A204.1 (cell line): ENCODE measurements at regions not wholly inside any gene's neighbourhood (a gene's known extent, or its start where the extent isn't known, plus 50 kb on each side); places are given as distances from the start of the nearest gene placed in this dataset.
A peak's percentile ranks its signal among the peaks of the same experiment; 100 is the strongest.

Experiments
- FAIRE-seq: peaks from 2 replicates; lab custom pipeline; 2012; peaks lifted over from hg19 to GRCh38; lab: Jason Lieb, UNC

DNA sequence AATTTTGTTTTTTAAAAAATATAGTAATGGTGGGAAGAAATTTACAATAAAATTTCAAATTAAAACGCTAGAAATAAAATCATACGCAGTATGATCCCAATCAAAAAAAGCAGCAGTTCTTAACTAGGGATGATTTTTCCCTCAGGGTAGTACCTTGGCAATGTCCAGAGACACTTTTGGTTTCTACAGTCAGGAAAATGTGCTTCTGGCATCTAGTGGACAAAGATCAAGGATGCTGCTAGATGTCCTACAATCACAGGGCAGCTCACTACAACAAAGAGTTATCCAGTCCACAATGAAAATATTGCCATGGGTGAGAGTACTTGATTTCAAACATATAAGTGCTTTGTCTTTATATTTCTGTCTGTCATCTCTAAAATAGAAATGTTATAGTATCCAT is 400.2 kb upstream of the SGCD start:
- FAIRE-seq: no peak

DNA sequence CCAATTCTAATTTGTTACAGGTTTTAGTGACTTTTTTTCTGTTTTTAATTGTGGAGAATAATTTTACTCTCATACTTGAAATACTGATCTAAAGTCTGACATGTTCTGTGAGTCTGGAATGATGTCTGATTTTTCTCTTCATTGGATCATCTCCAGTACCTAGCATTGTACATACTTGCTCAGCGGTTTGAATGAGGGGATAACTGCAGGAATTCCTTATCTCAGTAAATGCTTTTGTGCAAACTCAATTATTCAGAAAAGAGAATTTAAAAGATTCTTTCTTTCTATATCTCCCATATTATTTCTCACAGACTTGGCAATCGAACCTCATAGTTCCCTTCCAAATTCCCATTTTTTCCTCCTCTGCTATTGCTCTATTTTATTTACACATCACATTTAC is 397.9 kb upstream of the SGCD start:
- no peak for FAIRE-seq

DNA sequence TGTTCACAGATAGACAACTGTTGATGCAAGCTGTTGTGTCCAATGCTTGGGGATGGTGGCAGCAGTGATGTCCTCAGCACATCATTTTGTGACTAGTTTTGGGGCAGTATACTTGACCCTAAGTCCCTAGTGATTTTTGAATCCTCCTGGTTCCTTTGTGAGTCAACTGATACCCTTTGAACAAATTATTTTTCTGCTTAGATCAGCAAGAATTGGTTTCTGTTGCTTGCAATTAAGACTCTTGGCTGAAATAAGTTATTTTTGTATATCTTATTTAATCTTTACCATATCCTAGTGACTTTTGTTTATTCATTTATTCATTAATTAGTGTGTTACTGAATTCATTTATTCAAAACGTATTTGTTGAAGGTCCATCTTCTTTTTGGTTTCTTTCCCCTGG is 392.0 kb upstream of the SGCD start:
- FAIRE-seq: no peak

DNA sequence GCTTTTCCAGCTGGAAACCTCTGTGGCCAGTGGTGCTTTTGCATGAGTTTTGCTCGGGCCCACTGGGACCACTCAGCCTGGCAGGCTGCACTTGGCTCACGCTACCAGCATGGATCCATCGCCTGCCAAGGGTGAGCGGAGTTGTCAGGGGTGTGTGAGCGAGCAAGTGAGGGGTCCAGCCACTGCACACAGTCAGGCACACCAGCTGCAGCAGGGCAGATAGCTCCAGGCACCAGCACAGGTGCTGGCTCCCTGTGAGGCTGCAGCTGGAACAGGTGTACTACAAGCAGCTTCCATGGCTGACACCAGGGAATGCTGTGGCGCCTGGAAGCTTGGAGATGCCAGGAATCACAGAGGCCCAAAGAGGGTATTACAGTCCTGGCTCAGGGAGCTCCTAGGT is 391.2 kb upstream of the SGCD start:
- no peak for FAIRE-seq

DNA sequence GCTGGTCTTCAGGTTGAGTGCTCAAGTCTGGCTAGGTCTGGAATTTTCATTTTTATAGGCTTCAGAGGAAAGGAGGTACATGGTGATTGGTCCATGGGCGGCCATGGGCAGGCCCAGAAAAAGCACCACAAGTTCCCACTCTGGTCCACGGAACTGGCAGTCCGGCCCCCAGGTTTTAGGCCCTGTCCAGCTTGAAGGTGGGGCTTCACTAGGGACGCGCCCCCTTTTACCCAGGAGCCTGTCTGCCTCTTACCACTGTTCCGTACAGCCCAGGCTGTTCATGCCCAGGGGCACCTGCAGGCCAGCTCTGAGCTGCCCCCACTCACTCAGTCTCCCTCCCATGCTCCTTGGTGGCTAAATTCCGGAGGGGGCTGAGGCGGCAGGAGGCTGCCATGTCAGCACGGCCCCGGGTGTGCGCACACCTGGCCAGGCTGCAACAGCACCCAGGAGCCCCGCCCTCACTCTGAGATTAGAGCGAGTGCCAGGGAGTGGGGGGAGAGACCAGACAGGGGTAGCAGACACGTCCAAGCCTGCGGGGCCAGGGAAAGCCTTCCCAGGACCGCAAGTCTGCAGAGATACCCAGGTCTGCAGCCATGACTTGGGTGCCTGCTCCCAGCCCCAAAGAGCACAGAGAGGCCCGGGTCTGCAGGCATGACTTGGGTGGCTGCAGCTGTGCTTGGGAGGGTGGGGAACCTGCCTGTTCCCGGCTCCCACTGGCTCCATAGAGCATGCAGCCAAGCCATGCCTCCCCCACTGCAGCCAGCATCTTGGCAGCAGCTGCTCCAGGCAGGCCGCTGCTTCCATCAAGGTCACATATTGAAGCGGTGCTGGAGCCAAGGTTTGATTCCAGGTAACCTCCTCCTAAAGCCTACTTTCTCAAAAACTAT is 390.2 kb upstream of the SGCD start:
- FAIRE-seq: no peak

DNA sequence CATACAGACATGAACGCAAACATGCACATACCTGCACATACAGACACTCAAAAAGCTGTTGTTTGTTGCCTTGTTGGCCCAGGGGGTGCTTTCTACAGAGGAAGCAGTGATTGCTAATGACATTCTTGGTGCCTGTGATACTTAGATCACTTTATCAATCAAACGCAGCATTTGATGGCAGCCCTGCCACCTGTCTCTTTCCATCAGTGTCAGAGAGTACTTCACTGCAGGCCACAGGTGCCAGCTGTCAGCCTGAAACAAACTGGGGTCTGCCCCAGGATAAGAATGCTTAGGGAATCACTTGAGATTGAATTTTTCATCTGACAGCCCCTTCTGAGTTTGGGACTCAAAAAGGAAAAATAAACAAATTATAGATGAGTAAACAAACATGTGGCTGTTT is 388.9 kb upstream of the SGCD start:
- FAIRE-seq: no peak

DNA sequence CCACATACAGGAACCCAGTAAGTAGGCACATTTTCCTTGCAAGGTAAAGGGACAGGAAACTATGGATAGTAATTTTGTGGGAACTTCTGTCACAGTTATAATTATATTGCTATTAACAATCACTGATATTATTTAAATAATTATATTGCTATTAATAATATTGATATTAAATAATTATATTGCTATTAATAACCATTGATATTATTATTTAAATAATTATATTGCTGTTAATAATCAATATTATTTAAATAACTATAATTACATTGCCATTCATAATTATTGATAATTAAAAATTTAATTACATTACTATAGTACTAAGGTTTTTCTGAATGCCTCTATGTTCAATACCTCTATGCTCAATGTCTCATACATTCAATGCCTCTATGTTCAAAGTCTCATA is 385.6 kb upstream of the SGCD start:
- FAIRE-seq: peak; percentile 80

DNA sequence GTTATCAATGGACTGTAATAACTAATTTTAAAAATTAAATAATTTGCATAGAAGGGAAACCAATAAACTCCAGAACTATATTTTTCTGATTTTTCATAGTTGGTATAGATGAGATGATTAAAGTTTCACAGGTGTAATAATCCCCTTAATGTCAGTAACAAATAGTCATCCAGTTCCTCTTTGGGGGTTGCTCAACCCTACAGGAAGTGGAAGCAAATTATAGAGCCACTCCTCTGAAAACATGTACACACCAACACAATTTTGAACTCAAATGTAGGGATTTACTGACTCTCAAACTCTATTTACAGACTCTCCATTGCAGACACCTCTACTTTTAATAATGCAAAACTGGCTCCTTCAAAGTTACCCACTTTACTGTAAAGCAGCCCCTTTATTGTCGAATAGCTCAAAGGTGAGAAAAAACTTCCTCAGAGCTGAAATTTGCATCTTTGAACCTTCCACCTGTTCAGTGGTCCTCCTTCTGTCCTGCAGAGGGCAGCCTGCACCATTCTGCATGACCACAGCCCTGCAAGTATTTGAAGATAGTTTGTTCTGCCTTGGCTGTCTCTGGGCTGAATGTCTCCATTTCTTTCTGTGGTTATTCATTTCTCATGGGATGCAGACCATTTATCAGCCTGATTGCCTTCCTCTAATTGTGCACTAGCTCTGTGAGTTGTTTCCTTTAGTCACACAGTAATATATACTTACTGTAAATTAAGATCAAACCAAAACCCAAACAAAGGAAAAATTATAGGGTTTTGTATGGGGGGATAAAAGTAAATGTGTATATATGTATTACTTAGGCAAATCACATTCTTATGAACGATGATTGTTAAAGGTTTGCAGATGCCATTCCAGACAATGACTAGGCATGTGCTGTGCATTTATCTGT is 383.2 kb upstream of the SGCD start:
- FAIRE-seq: no peak

DNA sequence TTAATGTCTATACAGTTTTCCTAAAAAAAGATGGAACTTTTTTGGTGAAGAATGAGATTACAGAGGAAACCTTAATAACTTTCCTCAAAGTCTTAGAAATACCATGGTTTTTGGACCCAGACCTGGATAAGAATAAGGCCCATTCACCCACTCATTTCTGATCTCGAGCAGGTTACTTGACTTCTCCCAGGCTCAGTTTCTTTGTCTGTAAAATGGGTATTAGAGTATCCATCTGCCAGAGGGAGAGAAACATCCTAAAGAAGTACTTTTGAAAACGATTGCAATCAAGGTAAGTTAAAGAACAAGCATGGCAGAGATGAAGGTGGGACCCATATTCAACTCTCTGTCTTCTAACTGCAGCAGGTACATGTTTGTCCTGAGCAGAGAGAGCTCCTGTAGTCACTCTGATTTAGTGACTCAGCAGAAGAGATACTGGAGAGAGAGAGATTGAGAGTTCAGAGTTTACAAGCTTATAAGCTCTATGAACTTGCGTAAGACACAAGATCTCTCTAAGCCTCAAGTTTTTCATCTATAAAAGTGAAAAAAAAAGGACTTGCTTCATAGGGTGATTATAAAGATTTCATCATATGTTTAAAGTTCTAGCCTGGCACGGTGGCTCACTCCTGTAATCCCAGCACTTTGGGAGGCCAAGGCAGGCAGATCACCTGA is 379.4 kb upstream of the SGCD start:
- FAIRE-seq: no peak

DNA sequence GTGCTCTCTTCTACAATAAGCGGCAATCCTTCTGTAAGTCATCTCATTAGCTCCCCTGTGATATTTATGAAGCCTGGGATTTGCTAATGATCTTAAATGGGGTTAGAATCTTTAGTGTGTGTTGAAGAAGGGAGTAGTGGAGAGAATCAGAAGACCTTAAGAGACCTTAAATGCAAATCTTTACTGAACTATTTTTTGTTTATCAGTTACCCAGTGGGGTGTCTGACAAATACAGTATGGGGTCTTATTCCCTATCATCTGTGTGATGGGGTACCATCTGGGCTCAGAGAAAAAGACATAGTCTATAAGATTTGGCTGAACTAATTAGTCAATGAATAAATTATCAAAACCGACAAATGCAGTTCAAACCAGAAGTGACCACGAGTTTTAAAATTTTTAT is 378.4 kb upstream of the SGCD start:
- FAIRE-seq: no peak

DNA sequence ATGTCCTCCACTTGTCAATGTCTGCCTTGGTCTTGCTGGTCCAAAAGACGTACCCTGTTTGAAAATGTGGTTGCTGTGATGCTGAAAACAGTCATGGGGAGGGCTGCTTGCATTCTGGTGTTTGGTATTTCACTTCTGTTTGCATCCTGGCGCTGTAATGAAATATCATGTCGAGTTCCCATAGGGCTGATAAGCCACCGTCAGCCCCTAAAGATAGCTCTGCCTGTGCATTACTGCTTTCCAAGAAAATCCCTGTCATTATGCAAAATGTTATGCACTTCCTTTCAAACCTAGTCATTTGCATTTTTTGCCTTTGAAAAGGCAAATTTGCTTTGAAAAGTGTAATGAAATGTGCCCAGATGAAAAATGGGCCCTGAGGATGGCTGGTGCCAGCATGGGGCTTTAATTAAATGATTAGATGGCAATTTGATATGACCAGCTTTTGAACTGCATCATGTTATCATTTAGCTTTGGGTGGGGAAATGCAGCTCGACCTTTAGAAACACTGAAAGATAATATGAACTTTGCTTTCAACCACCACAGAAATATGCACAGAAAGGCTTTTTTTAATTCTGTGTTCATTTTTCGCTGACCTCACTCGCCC is 374.4 kb upstream of the SGCD start:
- FAIRE-seq: no peak

DNA sequence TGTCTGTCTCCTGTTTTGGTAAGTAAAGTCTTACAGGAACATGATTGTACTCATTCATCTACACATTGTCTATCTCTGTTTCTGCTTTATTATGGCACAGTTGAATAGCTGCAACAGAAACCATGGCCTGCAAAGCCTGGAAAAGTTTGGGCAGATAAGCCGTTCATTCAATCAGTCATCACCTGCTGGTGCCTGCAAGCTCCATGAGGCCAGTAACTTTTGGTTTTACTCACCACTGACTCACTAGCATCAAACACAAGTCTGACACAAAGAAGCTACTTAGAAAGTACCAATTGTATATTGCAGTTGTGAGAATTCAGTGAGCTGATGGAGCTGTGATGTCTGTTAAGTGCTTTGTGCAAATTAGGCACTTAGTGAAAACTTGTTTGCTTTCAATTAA is 373.6 kb upstream of the SGCD start:
- no peak for FAIRE-seq

DNA sequence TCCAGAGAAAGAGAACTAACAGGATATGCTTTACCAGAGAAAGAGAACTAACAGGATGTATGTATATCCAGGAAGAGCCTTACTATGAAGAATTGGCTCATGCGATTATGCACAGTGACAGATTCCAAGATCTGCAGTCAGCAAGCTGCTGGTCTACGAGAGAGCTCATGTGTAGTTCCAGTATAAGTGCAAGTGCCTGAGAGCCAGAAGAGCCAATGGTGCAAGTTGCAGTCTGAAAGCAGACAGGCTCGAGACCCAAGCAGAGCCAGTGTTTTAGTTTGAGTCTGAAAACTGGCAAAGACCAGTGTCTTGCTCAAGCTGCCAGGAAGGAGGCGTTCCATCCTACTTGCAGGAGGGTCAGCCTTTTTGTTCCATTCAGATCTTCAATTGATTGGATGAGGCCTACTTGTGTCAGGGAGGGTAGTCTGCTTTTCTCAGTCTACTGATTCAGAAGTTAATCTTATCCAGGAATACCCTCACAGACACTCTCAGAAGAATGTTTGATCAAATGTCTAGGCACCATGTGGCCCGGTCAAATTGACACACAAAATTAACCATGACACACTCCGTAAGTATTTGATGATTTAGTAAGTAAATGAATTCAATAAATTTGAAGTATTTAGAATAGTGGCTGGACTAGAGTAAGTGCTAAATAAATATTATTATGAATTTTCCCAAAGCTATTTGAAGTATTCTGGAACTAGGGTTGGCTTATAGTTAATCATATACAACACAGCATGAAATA is 372.1 kb upstream of the SGCD start:
- no peak for FAIRE-seq

DNA sequence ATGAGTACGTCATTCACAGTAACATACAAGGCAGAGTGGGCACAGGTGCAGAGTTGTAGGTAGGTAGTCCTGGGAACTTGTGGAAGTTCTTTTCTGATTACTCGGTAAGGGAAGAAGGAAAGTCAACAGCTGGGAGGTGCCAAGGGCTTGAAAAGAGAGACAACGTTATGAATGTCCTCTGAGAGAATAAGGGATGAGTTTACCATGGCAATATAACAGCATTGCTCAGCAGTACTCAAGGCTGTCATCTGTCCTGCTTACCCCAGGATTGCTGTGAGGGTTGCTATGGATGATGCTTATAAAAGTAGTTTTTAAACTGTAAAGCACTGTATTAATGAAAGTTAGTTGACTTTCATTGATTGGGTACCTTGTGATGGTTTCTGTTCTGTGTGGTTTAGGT is 369.1 kb upstream of the SGCD start:
- no peak for FAIRE-seq

DNA sequence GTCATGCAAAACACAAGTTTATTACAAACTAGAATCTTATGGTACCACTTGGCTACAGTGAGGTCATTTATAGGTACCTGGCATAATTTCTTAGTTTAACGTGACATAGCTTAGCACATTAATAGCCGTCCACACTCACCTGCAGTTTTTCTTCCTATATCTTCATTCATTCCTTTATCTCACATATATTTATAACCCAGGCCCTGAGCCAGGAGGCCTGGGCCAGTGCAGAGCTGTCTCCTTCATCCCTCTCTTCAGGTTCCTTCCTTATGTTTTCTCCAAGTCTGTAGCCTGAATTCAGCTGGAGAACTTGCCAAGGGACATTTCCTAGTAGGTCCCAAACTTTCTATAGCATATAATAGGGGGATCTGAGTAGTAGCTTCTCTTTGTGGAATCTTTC is 367.9 kb upstream of the SGCD start:
- FAIRE-seq: no peak

DNA sequence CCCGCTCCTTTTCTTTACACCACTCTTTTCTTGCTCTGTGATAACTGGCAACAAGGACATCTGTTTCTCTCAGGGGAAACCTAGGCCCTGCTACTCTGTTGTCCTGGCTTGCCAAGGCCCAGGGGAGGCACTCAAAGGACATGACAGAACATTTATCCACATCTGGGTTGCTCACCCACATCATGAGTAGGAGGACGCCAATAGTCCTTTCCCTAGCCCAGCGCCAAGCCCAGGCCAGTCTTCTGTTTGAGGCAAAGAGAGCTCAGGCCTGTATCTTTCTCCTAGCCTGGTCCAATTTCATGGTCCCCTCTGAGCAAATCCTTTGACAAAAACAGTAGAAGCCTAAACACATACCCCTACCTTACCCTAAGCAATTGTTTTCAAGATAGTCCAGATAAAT is 366.8 kb upstream of the SGCD start:
- no peak for FAIRE-seq

DNA sequence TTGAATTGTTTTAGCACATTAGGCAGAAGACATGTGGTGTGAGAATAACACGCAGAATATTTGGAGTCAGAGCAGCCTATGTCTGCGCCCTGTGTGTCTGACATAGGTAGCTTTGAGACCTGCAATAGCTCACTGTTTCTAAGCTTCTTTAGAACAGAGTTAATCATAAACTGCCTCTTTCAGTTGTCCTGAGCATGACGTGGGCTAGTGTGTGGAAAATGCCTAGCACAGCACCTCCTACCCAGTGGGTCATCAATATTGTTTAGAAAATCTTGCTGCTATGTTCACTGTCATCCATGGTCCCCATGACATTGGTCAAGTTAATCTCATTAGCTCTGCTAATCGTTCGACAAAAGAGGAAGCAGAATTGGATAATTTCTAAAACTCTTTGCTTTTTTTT is 357.4 kb upstream of the SGCD start:
- no peak for FAIRE-seq

DNA sequence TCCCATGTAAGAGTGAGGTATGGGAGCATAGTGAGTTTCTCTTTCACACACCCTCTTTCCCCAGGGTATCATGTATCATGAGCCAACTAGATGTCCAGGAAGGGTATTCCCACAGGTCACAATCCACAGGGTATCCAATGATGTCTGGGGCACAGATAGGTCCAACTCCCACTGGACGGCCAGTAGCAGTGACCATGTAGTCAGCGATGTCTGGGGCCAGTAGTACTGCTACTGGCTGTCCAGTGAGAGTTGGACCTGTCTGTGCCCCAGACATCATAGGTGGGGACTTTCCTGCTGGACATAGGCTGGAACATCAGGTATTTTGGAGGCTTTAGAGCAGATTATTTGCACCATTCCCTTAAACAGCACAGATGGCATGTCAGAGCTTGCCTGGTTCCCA is 352.6 kb upstream of the SGCD start:
- FAIRE-seq: no peak

DNA sequence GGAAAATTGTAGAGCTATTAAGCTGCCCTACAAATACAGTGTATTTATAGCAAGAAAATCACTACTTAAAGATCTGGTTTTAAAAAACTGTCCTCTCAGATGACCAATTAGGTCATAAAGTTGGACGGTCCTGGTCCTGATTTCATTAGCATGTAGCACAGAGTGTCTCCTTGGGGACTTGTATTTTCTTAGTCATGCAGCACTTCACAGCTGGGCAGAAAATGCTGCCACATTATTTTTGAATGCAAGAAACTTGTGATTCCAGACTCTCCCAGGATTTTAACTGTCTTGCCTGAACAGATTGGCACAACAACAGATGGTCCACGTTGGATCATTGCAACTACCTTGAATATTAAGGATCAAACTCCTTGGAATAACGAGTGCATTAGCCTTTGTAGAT is 348.1 kb upstream of the SGCD start:
- no peak for FAIRE-seq

DNA sequence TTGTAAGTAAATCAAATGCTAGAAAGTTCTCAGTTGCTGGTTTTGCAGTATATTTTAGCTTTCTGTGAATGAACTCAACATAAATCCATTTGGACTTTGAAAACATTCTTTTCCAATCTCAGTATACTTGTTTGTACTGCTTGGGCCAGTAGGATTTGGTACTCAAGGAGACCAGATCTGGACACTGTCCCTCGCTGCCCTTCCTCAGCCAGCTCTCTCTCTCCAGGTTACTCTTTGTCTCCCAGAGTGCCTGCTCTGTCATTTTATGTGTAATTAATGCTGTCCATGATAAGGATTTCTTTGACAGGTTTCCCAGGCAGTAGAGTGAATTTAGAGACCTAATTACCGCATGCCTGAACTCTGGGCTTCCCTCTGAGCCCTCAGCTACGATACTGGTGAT is 344.6 kb upstream of the SGCD start:
- no peak for FAIRE-seq

DNA sequence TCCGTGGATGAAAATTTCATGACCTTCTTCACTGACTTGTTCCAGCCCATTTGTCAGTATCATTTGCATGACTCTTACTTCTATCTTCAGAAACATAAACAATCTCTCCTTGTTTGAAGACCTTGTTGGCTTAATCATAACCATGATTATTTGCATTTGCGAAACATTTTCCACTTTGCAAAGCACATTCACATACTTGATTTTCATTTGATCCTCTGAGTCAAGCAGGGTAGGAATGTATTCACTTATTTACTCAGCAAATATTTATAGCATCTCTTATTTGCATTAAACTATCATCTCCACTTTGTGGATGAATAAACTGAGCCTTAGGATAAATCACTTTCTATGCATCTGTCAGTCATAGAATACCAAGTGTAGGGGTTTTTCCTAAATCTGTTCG is 343.0 kb upstream of the SGCD start:
- FAIRE-seq: no peak

DNA sequence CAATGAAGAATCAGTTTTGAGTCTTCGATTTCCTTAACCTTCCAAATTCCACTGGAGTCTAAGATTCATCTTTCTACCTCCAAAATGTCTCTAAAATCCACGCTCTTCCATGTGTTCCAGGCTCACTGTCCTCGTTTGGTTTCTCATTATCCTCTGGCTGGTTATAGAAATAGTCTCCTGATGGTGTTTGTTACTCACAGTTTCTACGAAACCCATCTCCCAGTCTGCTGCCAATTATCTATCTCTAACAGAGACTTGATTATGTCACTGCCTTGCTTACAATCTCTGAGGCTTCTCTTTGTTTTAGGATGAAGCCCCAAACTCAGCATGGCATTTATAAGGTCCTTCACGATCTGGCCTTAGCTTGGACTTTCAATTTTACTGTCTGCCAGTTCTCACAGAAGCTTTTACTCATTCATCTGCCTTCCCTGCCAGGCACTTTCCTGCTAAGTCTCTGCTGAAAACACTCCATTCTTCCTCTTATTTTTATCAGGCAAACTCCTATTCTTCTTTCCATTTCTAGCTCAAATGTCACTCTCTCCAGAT is 339.6 kb upstream of the SGCD start:
- FAIRE-seq: no peak
